GM18870 (cell line): ENCODE measurements at regions not wholly inside any gene's neighbourhood (a gene's known extent, or its start where the extent isn't known, plus 50 kb on each side); places are given as distances from the start of the nearest gene placed in this dataset.
"Not testable (repeated sequence)": the region's sequence is repeated elsewhere in the genome, so short reads cannot be mapped to it uniquely, and the experiment has no call there.

Experiments
- ATAC-seq: cut with Tn5 transposase; IDR thresholded peaks from one replicate; pipeline ENCODE4 v1.9.1; 2021; ENCODE audit warnings: moderate library complexity; ENCODE audit not compliant: unreplicated experiment

- not testable (repeated sequence) for ATAC-seq
These were observed 109.7 kb upstream of the ZNG1E start for GRCh38 chr9:65566018-65566417.

- ATAC-seq: not testable (repeated sequence)
These were observed 156.7 kb upstream of the ZNG1E start for GRCh38 chr9:65519018-65519417.

- ATAC-seq: not testable (repeated sequence)
These were observed 161.3 kb upstream of the ZNG1E start for GRCh38 chr9:65514465-65514864.

- not testable (repeated sequence) for ATAC-seq
These were observed 167.8 kb upstream of the ZNG1E start for GRCh38 chr9:65507897-65508296.

GRCh38 chr9:65504686-65505085 is 171.0 kb upstream of the ZNG1E start:
- not testable (repeated sequence) for ATAC-seq

- not testable (repeated sequence) for ATAC-seq
These were observed 172.0 kb upstream of the ZNG1E start for GRCh38 chr9:65503696-65504095.

GRCh38 chr9:65482890-65483289 is 192.8 kb upstream of the ZNG1E start:
- not testable (repeated sequence) for ATAC-seq

GRCh38 chr9:65481291-65481690 is 194.4 kb upstream of the ZNG1E start:
- ATAC-seq: not testable (repeated sequence)

GRCh38 chr9:65474891-65475290 is 189.9 kb upstream of the FOXD4L5 start:
- not testable (repeated sequence) for ATAC-seq

- ATAC-seq: not testable (repeated sequence)
These were observed 188.2 kb upstream of the FOXD4L5 start for GRCh38 chr9:65473059-65473822.

- not testable (repeated sequence) for ATAC-seq
These were observed 186.1 kb upstream of the FOXD4L5 start for GRCh38 chr9:65471106-65471505.

GRCh38 chr9:65466911-65467734 is 182.1 kb upstream of the FOXD4L5 start:
- ATAC-seq: not testable (repeated sequence)

GRCh38 chr9:65465246-65465895 is 180.4 kb upstream of the FOXD4L5 start:
- ATAC-seq: not testable (repeated sequence)

GRCh38 chr9:65462476-65462875 is 177.5 kb upstream of the FOXD4L5 start:
- not testable (repeated sequence) for ATAC-seq

- no peak for ATAC-seq
These were observed 174.8 kb upstream of the FOXD4L5 start for GRCh38 chr9:65459756-65460320.

GRCh38 chr9:65458992-65459391 is 174.0 kb upstream of the FOXD4L5 start:
- ATAC-seq: no peak

GRCh38 chr9:65458465-65458864 is 173.5 kb upstream of the FOXD4L5 start:
- ATAC-seq: no peak

- not testable (repeated sequence) for ATAC-seq
These were observed 172.0 kb upstream of the FOXD4L5 start for GRCh38 chr9:65456991-65457390.

- not testable (repeated sequence) for ATAC-seq
These were observed 171.0 kb upstream of the FOXD4L5 start for GRCh38 chr9:65455751-65456647.

GRCh38 chr9:65455136-65455535 is 170.1 kb upstream of the FOXD4L5 start:
- ATAC-seq: not testable (repeated sequence)
